GM23338 (cell line): ENCODE measurements at regions not wholly inside any gene's neighbourhood (a gene's known extent, or its start where the extent isn't known, plus 50 kb on each side); places are given as distances from the start of the nearest gene placed in this dataset.

Experiments
- ATAC-seq: fragments of 200-7000 bp; cut with Tn5 transposase; 3 replicates; pipeline ENCODE4 v1.9.1; 2020
- DNase-seq: peaks from one replicate; pipeline ENCODE4 v3.0.0-alpha.2; 2015; ENCODE audit warnings: low spot score
- H2AFZ ChIP-seq: fragments of 200-600 bp; sonication (generic); 2 replicates; pipeline ENCODE4 v1.8.0; 2016; ENCODE audit warnings: antibody characterized with exemption, mild to moderate bottlenecking, moderate library complexity
- H3F3A ChIP-seq: fragments of 200-600 bp; sonication (generic); replicated peaks from 2 replicates; pipeline ENCODE4 v1.8.0; 2017; ENCODE audit warnings: antibody characterized with exemption, mixed run types, low read depth
- H3K27ac ChIP-seq: fragments of 200-600 bp; sonication (generic); 2 replicates; pipeline ENCODE4 v1.6.1; 2016; ENCODE audit warnings: low read depth
- H3K27me3 ChIP-seq: fragments of 200-600 bp; sonication (generic); 2 replicates; pipeline ENCODE4 v1.8.0; 2016; ENCODE audit warnings: mild to moderate bottlenecking, mixed run types, moderate library complexity; ENCODE audit not compliant: insufficient read depth
- H3K36me3 ChIP-seq: fragments of 200-600 bp; sonication (generic); 2 replicates; pipeline ENCODE4 v1.8.0; 2016; ENCODE audit warnings: mild to moderate bottlenecking; ENCODE audit not compliant: insufficient read depth
- H3K4me1 ChIP-seq: fragments of 200-600 bp; sonication (generic); 2 replicates; pipeline ENCODE4 v1.8.0; 2016; ENCODE audit warnings: mild to moderate bottlenecking, moderate library complexity; ENCODE audit not compliant: insufficient read depth
- H3K4me2 ChIP-seq: fragments of 200-600 bp; sonication (generic); 2 replicates; pipeline ENCODE4 v1.7.1; 2017; ENCODE audit warnings: mixed run types
- H3K4me3 ChIP-seq: fragments of 200-600 bp; sonication (generic); 2 replicates; pipeline ENCODE4 v1.6.1; 2016; ENCODE audit warnings: mixed run types
- H3K79me2 ChIP-seq: fragments of 200-600 bp; sonication (generic); replicated peaks from 2 replicates; pipeline ENCODE4 v1.8.0; 2017; ENCODE audit warnings: mild to moderate bottlenecking; ENCODE audit not compliant: insufficient read depth
- H3K9me2 ChIP-seq: fragments of 200-600 bp; sonication (generic); 2 replicates; pipeline ENCODE4 v1.8.0; 2017; ENCODE audit not compliant: insufficient read depth
- H4K20me1 ChIP-seq: fragments of 200-600 bp; sonication (generic); replicated peaks from 2 replicates; pipeline ENCODE4 v1.8.0; 2017; ENCODE audit warnings: mild to moderate bottlenecking; ENCODE audit not compliant: insufficient read depth
- H3K27ac Mint-ChIP-seq: 2 replicates; pipeline ENCODE4 v1.8.0; 2020; ENCODE audit warnings: inconsistent platforms, mild to moderate bottlenecking, moderate library complexity, mixed read lengths
- H3K27me3 Mint-ChIP-seq: 3 replicates; pipeline ENCODE4 v1.8.0; 2022; ENCODE audit warnings: low read depth, mild to moderate bottlenecking, moderate library complexity, mixed read lengths, inconsistent platforms; ENCODE audit not compliant: insufficient read depth, poor library complexity
- H3K36me3 Mint-ChIP-seq: 3 replicates; pipeline ENCODE4 v1.8.0; 2021; ENCODE audit warnings: low read depth, mild to moderate bottlenecking, inconsistent platforms, moderate library complexity, mixed read lengths
- H3K4me1 Mint-ChIP-seq: 3 replicates; pipeline ENCODE4 v1.8.0; 2020; ENCODE audit warnings: mild to moderate bottlenecking, inconsistent platforms, mixed read lengths
- H3K4me3 Mint-ChIP-seq: 3 replicates; pipeline ENCODE4 v1.8.0; 2021; ENCODE audit warnings: moderate library complexity, mild to moderate bottlenecking, inconsistent platforms, mixed read lengths
- H3K9me3 Mint-ChIP-seq: 3 replicates; pipeline ENCODE4 v1.8.0; 2020; ENCODE audit warnings: moderate library complexity, mild to moderate bottlenecking, inconsistent platforms, mixed read lengths
- CTCF ChIP-seq, 2 experiments: fragments of 200-600 bp in 1 of 2; sonication (generic) in 1 of 2; conservative IDR thresholded peaks; 2 replicates each; pipeline versions ENCODE4 v1.5.1 to v1.6.1; 2016 to 2017; ENCODE audit warnings: antibody characterized with exemption in 2 of 2, low read depth in 2 of 2, mild to moderate bottlenecking in 2 of 2, moderate library complexity in 1 of 2
- ETS1 ChIP-seq: IDR thresholded peaks from 2 replicates; pipeline ENCODE4 v1.6.1; 2016; ENCODE audit warnings: antibody characterized with exemption
- EZH2 ChIP-seq: fragments of 200-600 bp; sonication (generic); IDR thresholded peaks from one replicate; pipeline ENCODE4 v1.8.0; 2017; ENCODE audit warnings: antibody characterized with exemption, mild to moderate bottlenecking, low read depth; ENCODE audit not compliant: unreplicated experiment
- JUNB ChIP-seq: IDR thresholded peaks from one replicate; pipeline ENCODE4 v1.6.1; 2016; ENCODE audit warnings: antibody characterized with exemption; ENCODE audit not compliant: unreplicated experiment
- NANOG ChIP-seq: IDR thresholded peaks from 2 replicates; pipeline ENCODE4 v1.6.1; 2016; ENCODE audit warnings: antibody characterized with exemption, borderline replicate concordance
- POLR2AphosphoS5 ChIP-seq: IDR thresholded peaks from 2 replicates; pipeline ENCODE4 v1.6.1; 2016; ENCODE audit warnings: antibody characterized with exemption, low read depth
- ZNF114 ChIP-seq: fragments of 250-450 bp; sonication (Bioruptor Pico); IDR thresholded peaks from 2 replicates; pipeline ENCODE4 v1.5.0; 2020; ENCODE audit warnings: mild to moderate bottlenecking, moderate library complexity
- ZNF331 ChIP-seq: fragments of 250-450 bp; sonication (Bioruptor Pico); IDR thresholded peaks from 2 replicates; pipeline ENCODE4 v1.5.0; 2020; ENCODE audit warnings: low read depth, mild to moderate bottlenecking, moderate library complexity
- ZNF462 ChIP-seq: fragments of 250-450 bp; sonication (Bioruptor Pico); IDR thresholded peaks from 2 replicates; pipeline ENCODE4 v1.5.0; 2020; ENCODE audit warnings: mild to moderate bottlenecking, moderate library complexity

GRCh38 chr4:133403913-133404312 lies 254.8 kb downstream of the PCDH10 start (continued):
- TF ChIP-seq JUNB (no peak), EZH2 (no peak), ZNF462 (no peak), POLR2AphosphoS5 (no peak)

- H3K4me1 Mint-ChIP-seq, result peaks cover 2% of the 10 kb centered on the region; the same call in 2 of the 3 replicates
- H3K9me3 Mint-ChIP-seq, result no peaks in the 10 kb centered on the region
- TF ChIP-seq ETS1 (no peak), ZNF331 (CRISPR knock-in tag) (no peak), EZH2 (no peak), CTCF (conservative IDR thresholded peaks at IDR 0.05; ENCODE audit: low read depth in 2 of 2) (no peak), ZNF114 (CRISPR knock-in tag) (no peak), NANOG (no peak)
- Histone ChIP-seq H2AFZ (no peak overlapping the region), H3K79me2 (no peaks in the 10 kb centered on the region), H3K4me2 (no peak overlapping the region), H3K36me3 (no peaks in the 10 kb centered on the region), H3K27me3 (no peaks in the 10 kb centered on the region), H3K27ac (no peak overlapping the region), H3K4me1 (no peaks in the 10 kb centered on the region), H3K4me3 (no peak overlapping the region), H3K9me2 (peaks cover 20% of the 10 kb centered on the region), H4K20me1 (no peaks in the 10 kb centered on the region), H3F3A (no peaks in the 10 kb centered on the region)
- DNase-seq (no peak), ATAC-seq (no peak)
- no peaks in the 10 kb centered on the region for H3K27me3 Mint-ChIP-seq
- no peaks in the 10 kb centered on the region for H3K36me3 Mint-ChIP-seq
- no peak overlapping the region for H3K4me3 Mint-ChIP-seq
- H3K27ac Mint-ChIP-seq, result peak overlapping the region; percentile 19; the same call in 1 of the 2 replicates
Observed at GRCh38 chr4:133402616-133403015, 253.5 kb downstream of the PCDH10 start.
